GM23338 (cell line): ENCODE measurements at regions not wholly inside any gene's neighbourhood (a gene's known extent, or its start where the extent isn't known, plus 50 kb on each side); places are given as distances from the start of the nearest gene placed in this dataset.

ENCODE experiments used
- ATAC-seq: fragments of 200-7000 bp; cut with Tn5 transposase; 3 replicates; pipeline ENCODE4 v1.9.1; 2020
- DNase-seq: peaks from one replicate; pipeline ENCODE4 v3.0.0-alpha.2; 2015; ENCODE audit warnings: low spot score
- H2AFZ ChIP-seq: fragments of 200-600 bp; sonication (generic); 2 replicates; pipeline ENCODE4 v1.8.0; 2016; ENCODE audit warnings: antibody characterized with exemption, mild to moderate bottlenecking, moderate library complexity
- H3F3A ChIP-seq: fragments of 200-600 bp; sonication (generic); replicated peaks from 2 replicates; pipeline ENCODE4 v1.8.0; 2017; ENCODE audit warnings: antibody characterized with exemption, mixed run types, low read depth
- H3K27ac ChIP-seq: fragments of 200-600 bp; sonication (generic); 2 replicates; pipeline ENCODE4 v1.6.1; 2016; ENCODE audit warnings: low read depth
- H3K27me3 ChIP-seq: fragments of 200-600 bp; sonication (generic); 2 replicates; pipeline ENCODE4 v1.8.0; 2016; ENCODE audit warnings: mild to moderate bottlenecking, mixed run types, moderate library complexity; ENCODE audit not compliant: insufficient read depth
- H3K36me3 ChIP-seq: fragments of 200-600 bp; sonication (generic); 2 replicates; pipeline ENCODE4 v1.8.0; 2016; ENCODE audit warnings: mild to moderate bottlenecking; ENCODE audit not compliant: insufficient read depth
- H3K4me1 ChIP-seq: fragments of 200-600 bp; sonication (generic); 2 replicates; pipeline ENCODE4 v1.8.0; 2016; ENCODE audit warnings: mild to moderate bottlenecking, moderate library complexity; ENCODE audit not compliant: insufficient read depth
- H3K4me2 ChIP-seq: fragments of 200-600 bp; sonication (generic); 2 replicates; pipeline ENCODE4 v1.7.1; 2017; ENCODE audit warnings: mixed run types
- H3K4me3 ChIP-seq: fragments of 200-600 bp; sonication (generic); 2 replicates; pipeline ENCODE4 v1.6.1; 2016; ENCODE audit warnings: mixed run types
- H3K79me2 ChIP-seq: fragments of 200-600 bp; sonication (generic); replicated peaks from 2 replicates; pipeline ENCODE4 v1.8.0; 2017; ENCODE audit warnings: mild to moderate bottlenecking; ENCODE audit not compliant: insufficient read depth
- H3K9me2 ChIP-seq: fragments of 200-600 bp; sonication (generic); 2 replicates; pipeline ENCODE4 v1.8.0; 2017; ENCODE audit not compliant: insufficient read depth
- H4K20me1 ChIP-seq: fragments of 200-600 bp; sonication (generic); replicated peaks from 2 replicates; pipeline ENCODE4 v1.8.0; 2017; ENCODE audit warnings: mild to moderate bottlenecking; ENCODE audit not compliant: insufficient read depth
- H3K27ac Mint-ChIP-seq: 2 replicates; pipeline ENCODE4 v1.8.0; 2020; ENCODE audit warnings: inconsistent platforms, mild to moderate bottlenecking, moderate library complexity, mixed read lengths
- H3K27me3 Mint-ChIP-seq: 3 replicates; pipeline ENCODE4 v1.8.0; 2022; ENCODE audit warnings: low read depth, mild to moderate bottlenecking, moderate library complexity, mixed read lengths, inconsistent platforms; ENCODE audit not compliant: insufficient read depth, poor library complexity
- H3K36me3 Mint-ChIP-seq: 3 replicates; pipeline ENCODE4 v1.8.0; 2021; ENCODE audit warnings: low read depth, mild to moderate bottlenecking, inconsistent platforms, moderate library complexity, mixed read lengths
- H3K4me1 Mint-ChIP-seq: 3 replicates; pipeline ENCODE4 v1.8.0; 2020; ENCODE audit warnings: mild to moderate bottlenecking, inconsistent platforms, mixed read lengths
- H3K4me3 Mint-ChIP-seq: 3 replicates; pipeline ENCODE4 v1.8.0; 2021; ENCODE audit warnings: moderate library complexity, mild to moderate bottlenecking, inconsistent platforms, mixed read lengths
- H3K9me3 Mint-ChIP-seq: 3 replicates; pipeline ENCODE4 v1.8.0; 2020; ENCODE audit warnings: moderate library complexity, mild to moderate bottlenecking, inconsistent platforms, mixed read lengths
- CREB1 ChIP-seq: fragments of 250-450 bp; sonication (Bioruptor Pico); IDR thresholded peaks from 2 replicates; pipeline ENCODE4 v1.5.0; 2020; ENCODE audit warnings: low read depth, mild to moderate bottlenecking, moderate library complexity
- EZH2 ChIP-seq: fragments of 200-600 bp; sonication (generic); IDR thresholded peaks from one replicate; pipeline ENCODE4 v1.8.0; 2017; ENCODE audit warnings: antibody characterized with exemption, mild to moderate bottlenecking, low read depth; ENCODE audit not compliant: unreplicated experiment
- EZH2phosphoT487 ChIP-seq: fragments of 200-600 bp; sonication (generic); IDR thresholded peaks from one replicate; pipeline ENCODE4 v1.8.1; 2018; ENCODE audit warnings: antibody characterized with exemption; ENCODE audit not compliant: unreplicated experiment
- JUNB ChIP-seq: IDR thresholded peaks from one replicate; pipeline ENCODE4 v1.6.1; 2016; ENCODE audit warnings: antibody characterized with exemption; ENCODE audit not compliant: unreplicated experiment
- POLR2AphosphoS5 ChIP-seq: IDR thresholded peaks from 2 replicates; pipeline ENCODE4 v1.6.1; 2016; ENCODE audit warnings: antibody characterized with exemption, low read depth
- ZNF114 ChIP-seq: fragments of 250-450 bp; sonication (Bioruptor Pico); IDR thresholded peaks from 2 replicates; pipeline ENCODE4 v1.5.0; 2020; ENCODE audit warnings: mild to moderate bottlenecking, moderate library complexity
- ZNF331 ChIP-seq: fragments of 250-450 bp; sonication (Bioruptor Pico); IDR thresholded peaks from 2 replicates; pipeline ENCODE4 v1.5.0; 2020; ENCODE audit warnings: low read depth, mild to moderate bottlenecking, moderate library complexity
- TF ChIP-seq, protein P1 (sequence below): fragments of 250-450 bp; sonication (Bioruptor Pico); IDR thresholded peaks from 2 replicates; pipeline ENCODE4 v1.5.0; 2020; ENCODE audit warnings: mild to moderate bottlenecking, moderate library complexity
- TF ChIP-seq, protein P2 (sequence below): IDR thresholded peaks from one replicate; pipeline ENCODE4 v1.6.1; 2018; ENCODE audit warnings: antibody characterized with exemption; ENCODE audit not compliant: unreplicated experiment
- TF ChIP-seq, protein P3 (sequence below), 2 experiments: fragments of 200-600 bp in 1 of 2; sonication (generic) in 1 of 2; conservative IDR thresholded peaks; 2 replicates each; pipeline versions ENCODE4 v1.5.1 to v1.6.1; 2016 to 2017; ENCODE audit warnings: antibody characterized with exemption in 2 of 2, low read depth in 2 of 2, mild to moderate bottlenecking in 2 of 2, moderate library complexity in 1 of 2

DNA sequence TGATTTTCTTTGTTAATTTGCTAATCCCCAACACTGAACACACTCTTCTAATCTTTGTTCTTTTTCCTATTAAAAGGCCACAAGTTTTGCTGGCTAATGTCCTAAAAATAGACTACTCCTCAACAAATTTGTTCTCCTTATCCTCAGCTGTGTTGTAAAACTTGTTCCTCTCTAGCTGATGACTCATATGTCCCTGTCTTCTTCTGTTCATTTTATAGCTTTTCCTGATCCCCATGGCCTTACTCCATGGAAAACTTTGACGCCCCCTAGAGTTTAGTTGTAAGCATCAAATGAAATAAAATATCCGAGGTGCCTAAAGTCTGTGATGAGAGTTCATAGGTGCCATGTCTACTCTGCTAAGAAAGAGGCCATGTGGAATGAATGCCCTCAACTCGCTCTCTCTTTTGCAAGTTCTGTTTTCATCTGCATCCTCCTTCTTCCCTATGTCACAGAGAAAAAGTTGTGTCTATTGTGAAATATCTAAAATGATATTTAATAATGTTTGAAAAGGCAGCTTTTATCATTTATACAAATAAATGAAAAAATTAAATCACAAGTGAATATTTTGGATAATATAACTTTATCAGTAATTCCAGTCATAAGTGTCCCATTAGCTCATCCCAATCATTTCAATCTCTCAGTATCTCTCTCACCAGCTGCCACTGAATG is 237.9 kb downstream of the IPO8 start (continued):
- TF ChIP-seq, protein P1, sequence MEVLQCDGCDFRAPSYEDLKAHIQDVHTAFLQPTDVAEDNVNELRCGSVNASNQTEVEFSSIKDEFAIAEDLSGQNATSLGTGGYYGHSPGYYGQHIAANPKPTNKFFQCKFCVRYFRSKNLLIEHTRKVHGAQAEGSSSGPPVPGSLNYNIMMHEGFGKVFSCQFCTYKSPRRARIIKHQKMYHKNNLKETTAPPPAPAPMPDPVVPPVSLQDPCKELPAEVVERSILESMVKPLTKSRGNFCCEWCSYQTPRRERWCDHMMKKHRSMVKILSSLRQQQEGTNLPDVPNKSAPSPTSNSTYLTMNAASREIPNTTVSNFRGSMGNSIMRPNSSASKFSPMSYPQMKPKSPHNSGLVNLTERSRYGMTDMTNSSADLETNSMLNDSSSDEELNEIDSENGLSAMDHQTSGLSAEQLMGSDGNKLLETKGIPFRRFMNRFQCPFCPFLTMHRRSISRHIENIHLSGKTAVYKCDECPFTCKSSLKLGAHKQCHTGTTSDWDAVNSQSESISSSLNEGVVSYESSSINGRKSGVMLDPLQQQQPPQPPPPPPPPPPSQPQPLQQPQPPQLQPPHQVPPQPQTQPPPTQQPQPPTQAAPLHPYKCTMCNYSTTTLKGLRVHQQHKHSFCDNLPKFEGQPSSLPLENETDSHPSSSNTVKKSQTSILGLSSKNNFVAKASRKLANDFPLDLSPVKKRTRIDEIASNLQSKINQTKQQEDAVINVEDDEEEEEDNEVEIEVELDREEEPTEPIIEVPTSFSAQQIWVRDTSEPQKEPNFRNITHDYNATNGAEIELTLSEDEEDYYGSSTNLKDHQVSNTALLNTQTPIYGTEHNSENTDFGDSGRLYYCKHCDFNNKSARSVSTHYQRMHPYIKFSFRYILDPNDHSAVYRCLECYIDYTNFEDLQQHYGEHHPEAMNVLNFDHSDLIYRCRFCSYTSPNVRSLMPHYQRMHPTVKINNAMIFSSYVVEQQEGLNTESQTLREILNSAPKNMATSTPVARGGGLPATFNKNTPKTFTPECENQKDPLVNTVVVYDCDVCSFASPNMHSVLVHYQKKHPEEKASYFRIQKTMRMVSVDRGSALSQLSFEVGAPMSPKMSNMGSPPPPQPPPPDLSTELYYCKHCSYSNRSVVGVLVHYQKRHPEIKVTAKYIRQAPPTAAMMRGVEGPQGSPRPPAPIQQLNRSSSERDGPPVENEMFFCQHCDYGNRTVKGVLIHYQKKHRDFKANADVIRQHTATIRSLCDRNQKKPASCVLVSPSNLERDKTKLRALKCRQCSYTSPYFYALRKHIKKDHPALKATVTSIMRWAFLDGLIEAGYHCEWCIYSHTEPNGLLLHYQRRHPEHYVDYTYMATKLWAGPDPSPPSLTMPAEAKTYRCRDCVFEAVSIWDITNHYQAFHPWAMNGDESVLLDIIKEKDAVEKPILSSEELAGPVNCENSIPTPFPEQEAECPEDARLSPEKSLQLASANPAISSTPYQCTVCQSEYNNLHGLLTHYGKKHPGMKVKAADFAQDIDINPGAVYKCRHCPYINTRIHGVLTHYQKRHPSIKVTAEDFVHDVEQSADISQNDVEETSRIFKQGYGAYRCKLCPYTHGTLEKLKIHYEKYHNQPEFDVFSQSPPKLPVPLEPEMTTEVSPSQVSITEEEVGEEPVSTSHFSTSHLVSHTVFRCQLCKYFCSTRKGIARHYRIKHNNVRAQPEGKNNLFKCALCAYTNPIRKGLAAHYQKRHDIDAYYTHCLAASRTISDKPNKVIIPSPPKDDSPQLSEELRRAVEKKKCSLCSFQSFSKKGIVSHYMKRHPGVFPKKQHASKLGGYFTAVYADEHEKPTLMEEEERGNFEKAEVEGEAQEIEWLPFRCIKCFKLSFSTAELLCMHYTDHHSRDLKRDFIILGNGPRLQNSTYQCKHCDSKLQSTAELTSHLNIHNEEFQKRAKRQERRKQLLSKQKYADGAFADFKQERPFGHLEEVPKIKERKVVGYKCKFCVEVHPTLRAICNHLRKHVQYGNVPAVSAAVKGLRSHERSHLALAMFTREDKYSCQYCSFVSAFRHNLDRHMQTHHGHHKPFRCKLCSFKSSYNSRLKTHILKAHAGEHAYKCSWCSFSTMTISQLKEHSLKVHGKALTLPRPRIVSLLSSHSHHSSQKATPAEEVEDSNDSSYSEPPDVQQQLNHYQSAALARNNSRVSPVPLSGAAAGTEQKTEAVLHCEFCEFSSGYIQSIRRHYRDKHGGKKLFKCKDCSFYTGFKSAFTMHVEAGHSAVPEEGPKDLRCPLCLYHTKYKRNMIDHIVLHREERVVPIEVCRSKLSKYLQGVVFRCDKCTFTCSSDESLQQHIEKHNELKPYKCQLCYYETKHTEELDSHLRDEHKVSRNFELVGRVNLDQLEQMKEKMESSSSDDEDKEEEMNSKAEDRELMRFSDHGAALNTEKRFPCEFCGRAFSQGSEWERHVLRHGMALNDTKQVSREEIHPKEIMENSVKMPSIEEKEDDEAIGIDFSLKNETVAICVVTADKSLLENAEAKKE (CRISPR knock-in tag): no peak
- TF ChIP-seq, protein P2, sequence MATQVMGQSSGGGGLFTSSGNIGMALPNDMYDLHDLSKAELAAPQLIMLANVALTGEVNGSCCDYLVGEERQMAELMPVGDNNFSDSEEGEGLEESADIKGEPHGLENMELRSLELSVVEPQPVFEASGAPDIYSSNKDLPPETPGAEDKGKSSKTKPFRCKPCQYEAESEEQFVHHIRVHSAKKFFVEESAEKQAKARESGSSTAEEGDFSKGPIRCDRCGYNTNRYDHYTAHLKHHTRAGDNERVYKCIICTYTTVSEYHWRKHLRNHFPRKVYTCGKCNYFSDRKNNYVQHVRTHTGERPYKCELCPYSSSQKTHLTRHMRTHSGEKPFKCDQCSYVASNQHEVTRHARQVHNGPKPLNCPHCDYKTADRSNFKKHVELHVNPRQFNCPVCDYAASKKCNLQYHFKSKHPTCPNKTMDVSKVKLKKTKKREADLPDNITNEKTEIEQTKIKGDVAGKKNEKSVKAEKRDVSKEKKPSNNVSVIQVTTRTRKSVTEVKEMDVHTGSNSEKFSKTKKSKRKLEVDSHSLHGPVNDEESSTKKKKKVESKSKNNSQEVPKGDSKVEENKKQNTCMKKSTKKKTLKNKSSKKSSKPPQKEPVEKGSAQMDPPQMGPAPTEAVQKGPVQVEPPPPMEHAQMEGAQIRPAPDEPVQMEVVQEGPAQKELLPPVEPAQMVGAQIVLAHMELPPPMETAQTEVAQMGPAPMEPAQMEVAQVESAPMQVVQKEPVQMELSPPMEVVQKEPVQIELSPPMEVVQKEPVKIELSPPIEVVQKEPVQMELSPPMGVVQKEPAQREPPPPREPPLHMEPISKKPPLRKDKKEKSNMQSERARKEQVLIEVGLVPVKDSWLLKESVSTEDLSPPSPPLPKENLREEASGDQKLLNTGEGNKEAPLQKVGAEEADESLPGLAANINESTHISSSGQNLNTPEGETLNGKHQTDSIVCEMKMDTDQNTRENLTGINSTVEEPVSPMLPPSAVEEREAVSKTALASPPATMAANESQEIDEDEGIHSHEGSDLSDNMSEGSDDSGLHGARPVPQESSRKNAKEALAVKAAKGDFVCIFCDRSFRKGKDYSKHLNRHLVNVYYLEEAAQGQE: no peak

DNA sequence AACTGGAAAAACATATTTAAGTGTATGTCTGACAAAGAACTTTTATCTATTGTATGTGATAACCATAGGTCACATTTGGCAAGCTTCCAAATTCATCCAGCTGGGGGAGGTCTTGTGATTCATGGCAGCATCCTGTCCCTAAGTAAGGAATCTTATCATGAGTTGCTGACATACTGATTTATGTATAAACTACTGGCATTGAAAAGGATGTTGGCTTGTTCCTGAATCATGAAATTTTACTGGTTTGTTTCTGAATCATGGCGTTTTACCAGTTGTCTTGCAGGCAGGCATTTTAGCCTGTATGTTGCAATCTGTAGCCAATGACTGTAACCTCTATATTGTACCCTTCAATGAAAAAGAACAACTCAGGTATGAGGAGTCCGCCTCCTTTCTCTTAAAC is 244.8 kb downstream of the IPO8 start:
- Histone ChIP-seq H3K27me3 (no peaks in the 10 kb centered on the region), H3K9me2 (no peaks in the 10 kb centered on the region), H2AFZ (no peak overlapping the region), H3K27ac (no peak overlapping the region), H3K4me2 (no peak overlapping the region), H3F3A (no peaks in the 10 kb centered on the region), H3K4me3 (no peak overlapping the region), H3K36me3 (no peaks in the 10 kb centered on the region), H4K20me1 (no peaks in the 10 kb centered on the region), H3K4me1 (no peaks in the 10 kb centered on the region), H3K79me2 (no peaks in the 10 kb centered on the region)
- ATAC-seq: no peak
- no peak for DNase-seq
- H3K36me3 Mint-ChIP-seq: peaks cover 12% of the 10 kb centered on the region
- no peaks in the 10 kb centered on the region for H3K27me3 Mint-ChIP-seq
- H3K27ac Mint-ChIP-seq: no peak overlapping the region
- H3K4me3 Mint-ChIP-seq: no peak overlapping the region
- H3K4me1 Mint-ChIP-seq: no peaks in the 10 kb centered on the region
- H3K9me3 Mint-ChIP-seq: peaks cover 24% of the 10 kb centered on the region
- TF ChIP-seq JUNB (no peak), POLR2AphosphoS5 (no peak), CREB1 (CRISPR knock-in tag) (no peak), EZH2phosphoT487 (no peak), EZH2 (no peak), ZNF114 (CRISPR knock-in tag) (no peak), ZNF331 (CRISPR knock-in tag) (no peak)
- TF ChIP-seq, protein P3, sequence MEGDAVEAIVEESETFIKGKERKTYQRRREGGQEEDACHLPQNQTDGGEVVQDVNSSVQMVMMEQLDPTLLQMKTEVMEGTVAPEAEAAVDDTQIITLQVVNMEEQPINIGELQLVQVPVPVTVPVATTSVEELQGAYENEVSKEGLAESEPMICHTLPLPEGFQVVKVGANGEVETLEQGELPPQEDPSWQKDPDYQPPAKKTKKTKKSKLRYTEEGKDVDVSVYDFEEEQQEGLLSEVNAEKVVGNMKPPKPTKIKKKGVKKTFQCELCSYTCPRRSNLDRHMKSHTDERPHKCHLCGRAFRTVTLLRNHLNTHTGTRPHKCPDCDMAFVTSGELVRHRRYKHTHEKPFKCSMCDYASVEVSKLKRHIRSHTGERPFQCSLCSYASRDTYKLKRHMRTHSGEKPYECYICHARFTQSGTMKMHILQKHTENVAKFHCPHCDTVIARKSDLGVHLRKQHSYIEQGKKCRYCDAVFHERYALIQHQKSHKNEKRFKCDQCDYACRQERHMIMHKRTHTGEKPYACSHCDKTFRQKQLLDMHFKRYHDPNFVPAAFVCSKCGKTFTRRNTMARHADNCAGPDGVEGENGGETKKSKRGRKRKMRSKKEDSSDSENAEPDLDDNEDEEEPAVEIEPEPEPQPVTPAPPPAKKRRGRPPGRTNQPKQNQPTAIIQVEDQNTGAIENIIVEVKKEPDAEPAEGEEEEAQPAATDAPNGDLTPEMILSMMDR (conservative IDR thresholded peaks at IDR 0.05; ENCODE audit: low read depth in 2 of 2): no peak
